H54 (cell line): ENCODE measurements at regions not wholly inside any gene's neighbourhood (a gene's known extent, or its start where the extent isn't known, plus 50 kb on each side); places are given as distances from the start of the nearest gene placed in this dataset.
A peak's percentile ranks its signal among the peaks of the same experiment; 100 is the strongest.

Source experiments
- DNase-seq: peaks from one replicate; pipeline ENCODE4 v3.0.0; 2011; ENCODE audit warnings: low spot score, mixed read lengths; ENCODE audit not compliant: insufficient read length
- FAIRE-seq: peaks from 3 replicates; lab custom pipeline; 2011; peaks lifted over from hg19 to GRCh38; lab: Jason Lieb, UNC
- POLR2A ChIP-seq: IDR thresholded peaks from 2 replicates; pipeline ENCODE4 v1.6.1; 2011; ENCODE audit warnings: low read depth, mild to moderate bottlenecking, low read length

DNA sequence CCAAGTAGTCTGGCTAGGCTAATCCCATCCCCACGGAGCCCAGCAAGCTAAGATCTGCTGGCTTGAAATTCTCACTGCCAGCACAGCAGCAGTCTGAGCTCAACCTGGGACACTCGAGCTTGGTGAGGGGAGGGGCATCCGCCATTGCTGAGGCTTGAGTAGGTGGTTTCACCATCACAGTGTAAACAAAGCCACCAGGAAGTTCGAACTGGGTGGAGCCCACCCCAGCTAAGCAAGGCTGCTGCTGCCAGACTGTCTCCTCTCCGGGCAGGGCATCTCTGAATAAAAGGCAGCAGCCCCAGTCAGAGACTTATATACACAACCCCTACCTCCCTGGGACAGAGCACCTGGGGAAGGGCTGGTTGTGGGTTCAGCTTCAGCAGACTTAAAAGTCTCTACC, 639.6 kb downstream of the IQCM start:
- DNase-seq (no peak), FAIRE-seq (no peak)
- TF ChIP-seq POLR2A, result no peak

- DNase-seq (no peak), FAIRE-seq (no peak)
- TF ChIP-seq POLR2A, result no peak
Observed at GRCh38 chr4:149175549-149175948, 640.1 kb downstream of the IQCM start.

GRCh38 chr4:149173241-149174013, 642.2 kb downstream of the IQCM start:
- no peak for FAIRE-seq
- no peak for DNase-seq
- no peak for TF ChIP-seq POLR2A

DNA sequence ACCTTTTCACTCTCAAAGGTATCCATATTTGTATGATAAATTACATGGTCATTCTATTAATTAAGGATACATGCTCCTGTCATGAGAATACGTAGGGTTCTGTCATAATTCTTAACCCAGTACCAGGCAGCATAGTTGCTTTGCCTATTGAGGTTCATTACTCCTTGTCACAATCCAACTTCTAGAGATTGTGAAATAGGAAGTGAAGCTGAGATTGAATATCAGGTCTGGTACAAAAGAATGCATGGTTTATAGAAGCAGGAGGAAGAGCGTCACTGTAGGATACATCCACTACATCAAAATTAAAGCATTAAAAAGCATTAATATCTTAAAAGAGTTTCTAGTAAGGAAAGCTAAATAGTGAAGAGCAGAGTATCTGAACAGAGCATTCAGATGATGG, 647.0 kb downstream of the IQCM start:
- FAIRE-seq, result no peak

GRCh38 chr4:149166876-149167275, 648.8 kb downstream of the IQCM start:
- TF ChIP-seq POLR2A, result no peak
- no peak for FAIRE-seq

More for the DNA sequence above, 647.0 kb downstream of the IQCM start:
- DNase-seq, result no peak
- no peak for TF ChIP-seq POLR2A

DNA sequence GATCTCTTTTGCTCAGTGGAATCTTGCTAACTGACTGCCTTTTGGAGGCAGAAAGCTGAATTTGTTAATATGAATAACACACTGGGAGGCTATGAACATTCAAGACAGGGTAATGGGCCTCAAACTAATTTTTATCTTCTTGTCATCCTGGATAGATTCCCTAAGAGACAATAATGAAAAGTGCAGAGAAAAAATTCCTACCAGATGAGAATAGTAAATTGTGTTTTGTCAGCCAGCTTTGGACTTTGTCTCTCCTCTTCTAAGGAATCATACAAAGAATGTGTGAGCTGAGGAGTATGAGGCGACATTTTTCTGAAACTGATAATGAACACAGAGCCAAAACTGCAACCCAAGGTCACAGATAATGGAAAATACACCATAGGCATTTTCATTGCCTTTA, 649.3 kb downstream of the IQCM start:
- FAIRE-seq (no peak), DNase-seq (no peak)
- TF ChIP-seq POLR2A, result no peak

More at GRCh38 chr4:149166876-149167275, 648.8 kb downstream of the IQCM start:
- no peak for DNase-seq

- TF ChIP-seq POLR2A, result no peak
- DNase-seq, result peak; percentile 6
- FAIRE-seq, result no peak
Observed at GRCh38 chr4:149164282-149164681, 651.4 kb downstream of the IQCM start.

DNA sequence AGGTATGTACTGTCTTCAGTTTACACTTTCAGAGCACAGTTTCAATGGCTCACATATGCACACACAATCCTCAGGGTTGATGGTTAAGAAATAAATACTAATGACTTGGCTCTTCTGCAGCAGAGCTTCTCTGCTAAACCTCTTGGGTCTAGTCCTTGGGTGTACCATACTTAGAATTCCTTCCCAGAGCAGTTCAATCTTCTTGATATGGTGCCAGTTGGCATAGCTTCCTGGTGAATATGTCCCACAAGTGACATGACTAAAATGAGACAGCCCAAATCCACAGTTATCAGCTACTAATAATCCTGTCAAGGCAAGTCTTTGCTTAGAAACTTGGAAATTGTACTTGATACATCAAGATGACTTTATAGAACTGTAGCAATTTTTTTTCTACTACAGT, 654.4 kb downstream of the IQCM start:
- FAIRE-seq (peak; percentile 45), DNase-seq (no peak)
- no peak for TF ChIP-seq POLR2A

DNA sequence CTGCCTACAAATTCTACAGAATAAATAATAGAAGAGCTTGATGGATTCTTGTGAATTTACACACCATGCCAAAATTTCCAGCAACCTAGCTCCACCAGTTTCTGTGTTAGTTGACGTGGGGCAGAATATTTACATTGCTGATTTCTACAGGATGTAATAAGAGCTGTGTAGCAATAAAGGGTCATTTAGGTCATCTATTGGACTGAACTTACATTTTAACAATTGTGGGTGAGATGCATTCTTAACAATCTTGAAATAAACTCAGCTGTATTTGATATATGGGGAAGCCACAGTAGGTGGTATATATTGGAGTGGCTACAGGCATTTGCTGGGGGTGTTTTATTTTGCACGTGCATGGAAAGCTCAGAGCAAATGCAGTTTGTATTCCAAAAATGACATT, 655.3 kb downstream of the IQCM start:
- TF ChIP-seq POLR2A, result no peak
- FAIRE-seq (no peak), DNase-seq (no peak)

DNA sequence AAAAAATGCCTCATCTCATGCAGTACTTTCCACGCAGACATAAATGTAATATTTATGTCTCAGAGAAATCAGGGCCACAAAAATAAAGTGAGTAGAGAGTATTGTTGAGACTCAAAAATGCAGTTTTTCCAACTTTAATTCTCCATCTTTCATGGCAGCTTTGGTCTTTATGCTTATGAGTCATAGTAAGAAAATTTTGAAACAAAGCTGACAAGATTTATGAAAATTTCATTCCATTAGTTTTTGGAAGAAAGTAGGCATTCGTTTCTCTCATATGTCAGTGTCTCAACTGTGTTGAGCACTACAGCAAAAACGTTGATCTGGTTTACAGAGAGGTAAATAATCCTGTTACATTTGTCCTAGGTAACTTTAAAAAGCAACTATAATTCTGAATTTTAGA, 656.8 kb downstream of the IQCM start:
- no peak for FAIRE-seq

GRCh38 chr4:149145803-149146202, 669.8 kb downstream of the IQCM start:
- no peak for TF ChIP-seq POLR2A
- DNase-seq (no peak), FAIRE-seq (peak; percentile 78)

More for the DNA sequence above, 656.8 kb downstream of the IQCM start:
- no peak for DNase-seq
- no peak for TF ChIP-seq POLR2A

DNA sequence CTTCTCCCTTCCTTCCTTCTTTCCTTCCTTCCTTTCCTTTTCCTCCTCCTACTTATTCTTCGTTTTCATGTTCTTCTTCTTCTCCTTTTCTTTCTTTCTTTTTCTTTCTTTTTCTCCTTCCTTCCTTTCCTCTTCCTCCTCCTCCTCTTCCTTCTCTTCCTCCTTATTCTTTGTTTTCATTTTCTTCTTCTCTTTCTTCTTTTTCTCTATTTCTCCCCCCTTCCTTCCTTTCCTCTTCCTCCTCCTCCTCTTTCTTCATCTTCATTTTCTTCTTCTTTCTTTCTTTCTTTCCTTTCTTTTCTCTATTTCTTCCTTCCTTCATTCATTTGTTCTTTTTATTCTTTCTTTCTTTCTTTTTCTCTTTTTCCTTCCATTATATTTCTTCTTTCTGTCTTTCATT, 671.6 kb downstream of the IQCM start:
- DNase-seq, result no peak
- no peak for FAIRE-seq
- TF ChIP-seq POLR2A, result no peak

DNA sequence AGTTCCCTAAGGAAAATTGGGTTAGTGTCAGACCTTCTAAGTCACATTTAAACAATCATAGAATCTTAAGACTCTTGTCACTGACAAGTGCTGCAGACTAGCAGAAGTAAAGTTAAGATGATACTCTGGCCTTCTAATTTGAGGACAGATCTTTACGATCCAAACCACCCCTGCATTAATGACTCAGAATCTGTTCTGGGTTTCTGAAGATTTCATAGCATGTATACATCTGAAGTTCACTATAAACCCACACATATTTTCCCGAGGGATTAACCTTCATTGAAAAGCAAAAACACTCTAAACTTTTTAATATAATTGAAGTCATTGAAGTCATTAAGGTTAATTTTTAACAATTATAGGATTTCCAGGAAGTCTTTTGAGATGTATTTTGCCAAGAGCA, 674.3 kb downstream of the IQCM start:
- TF ChIP-seq POLR2A, result no peak
- DNase-seq, result no peak
- FAIRE-seq, result no peak

DNA sequence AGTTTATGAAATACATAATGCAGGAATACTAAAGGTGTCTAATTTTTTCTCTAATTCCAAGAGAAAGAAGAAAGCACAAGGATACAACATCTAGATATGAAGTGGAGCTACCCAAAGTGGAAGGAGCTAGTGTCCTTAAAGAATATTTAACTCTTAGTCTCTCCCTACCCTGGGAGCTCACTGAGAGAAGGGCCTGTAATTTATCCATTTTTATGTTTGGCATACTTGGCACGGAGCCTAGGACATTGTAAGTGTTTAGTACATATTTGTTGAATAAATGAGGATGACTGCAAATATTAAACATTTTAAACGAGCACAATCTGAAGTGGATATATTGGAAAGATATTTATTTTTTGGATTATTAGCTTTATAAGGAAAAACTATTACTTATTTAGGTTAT, 674.8 kb downstream of the IQCM start:
- no peak for DNase-seq
- FAIRE-seq, result no peak
- TF ChIP-seq POLR2A, result no peak

DNA sequence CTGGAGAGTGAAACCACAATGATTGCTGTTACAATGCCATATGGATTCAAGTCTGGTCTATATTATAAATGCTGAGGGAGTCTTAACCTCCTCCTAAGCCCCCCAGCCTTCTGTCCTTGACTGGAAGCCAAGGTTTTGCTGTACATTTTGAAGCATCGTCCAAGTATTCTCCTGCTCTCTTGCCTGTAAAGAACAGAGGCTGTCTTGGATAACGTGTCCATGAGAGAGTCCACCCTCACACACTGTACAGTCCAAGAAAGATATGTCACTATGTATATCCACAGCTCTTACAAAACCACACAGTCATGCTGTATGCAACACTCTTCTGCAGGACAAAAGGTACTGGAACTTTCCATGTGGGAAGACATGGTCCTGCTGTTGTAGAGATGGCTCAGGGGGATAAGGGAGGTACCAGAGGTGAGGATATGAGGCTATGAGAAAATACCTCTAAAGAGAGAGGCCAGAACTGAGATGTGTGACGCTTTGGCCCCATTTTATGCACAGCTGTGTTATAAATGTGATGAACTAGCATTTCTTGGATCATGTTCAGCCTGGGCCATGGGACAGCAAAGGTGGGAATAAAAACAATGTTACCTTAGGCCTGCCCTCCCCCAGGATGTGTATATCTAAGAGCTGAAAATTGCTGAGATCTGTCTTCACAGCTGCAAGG, 678.6 kb downstream of the IQCM start:
- no peak for TF ChIP-seq POLR2A
- DNase-seq (no peak), FAIRE-seq (no peak)
